ENCODE measurements at regions not wholly inside any gene's neighbourhood (a gene's known extent, or its start where the extent isn't known, plus 50 kb on each side); places are given as distances from the start of the nearest gene placed in this dataset.

DNA sequence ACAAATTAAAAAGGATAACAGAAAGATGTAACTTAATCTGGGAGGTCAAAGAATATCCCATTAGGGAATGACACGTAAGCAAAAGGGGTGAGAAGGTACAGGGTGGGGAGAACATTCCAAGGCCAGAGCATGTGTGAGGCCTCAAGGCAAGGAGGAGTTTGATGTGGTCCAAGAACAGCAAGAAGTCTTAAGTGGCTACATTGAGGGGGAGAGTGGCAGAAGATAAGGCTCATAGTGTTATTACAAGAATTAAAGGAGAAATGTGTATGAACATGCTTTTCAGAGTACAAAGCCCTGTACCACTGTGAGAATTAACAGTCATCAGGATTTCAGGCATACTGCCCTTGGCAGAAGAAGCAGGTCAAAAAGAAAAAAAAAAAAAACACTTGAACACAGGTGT is 174.4 kb upstream of the ERBB4 start:
- intact Hi-C loops (cut with micrococcal nuclease; ENCODE audit: unreplicated experiment) = no loop called here
- no peaks in the 10 kb centered on the region for H3K9me3 ChIP-seq (ENCODE audit: low read depth, low read length, poor library complexity, severe bottlenecking)
- H3K36me3 ChIP-seq (ENCODE audit: insufficient read depth, low read length, poor library complexity, severe bottlenecking) = no peaks in the 10 kb centered on the region
- no peak overlapping the region for H3K27ac ChIP-seq (ENCODE audit: low read depth, low read length, poor library complexity, severe bottlenecking)
- H3K27me3 ChIP-seq (replicated peaks; ENCODE audit: insufficient read depth, low read depth, low read length, poor library complexity) = no peaks in the 10 kb centered on the region
- ChIA-PET CTCF (no interaction called here), POLR2A (ENCODE audit: low non-redundant PET) (interaction anchor here (0.6 kb wide), 1 partner anchor 986 kb away, joined by 5 read pairs; no protein-coding TSS in a partner anchor)
- no peak overlapping the region for H3K4me3 ChIP-seq (ENCODE audit: low read depth, low read length, poor library complexity, severe bottlenecking)
- H3K4me1 ChIP-seq (ENCODE audit: insufficient read depth, low read length, poor library complexity, severe bottlenecking) = no peaks in the 10 kb centered on the region
- no TSS peak for BruUV-seq (replicated peaks)
- TF ChIP-seq, protein P1, sequence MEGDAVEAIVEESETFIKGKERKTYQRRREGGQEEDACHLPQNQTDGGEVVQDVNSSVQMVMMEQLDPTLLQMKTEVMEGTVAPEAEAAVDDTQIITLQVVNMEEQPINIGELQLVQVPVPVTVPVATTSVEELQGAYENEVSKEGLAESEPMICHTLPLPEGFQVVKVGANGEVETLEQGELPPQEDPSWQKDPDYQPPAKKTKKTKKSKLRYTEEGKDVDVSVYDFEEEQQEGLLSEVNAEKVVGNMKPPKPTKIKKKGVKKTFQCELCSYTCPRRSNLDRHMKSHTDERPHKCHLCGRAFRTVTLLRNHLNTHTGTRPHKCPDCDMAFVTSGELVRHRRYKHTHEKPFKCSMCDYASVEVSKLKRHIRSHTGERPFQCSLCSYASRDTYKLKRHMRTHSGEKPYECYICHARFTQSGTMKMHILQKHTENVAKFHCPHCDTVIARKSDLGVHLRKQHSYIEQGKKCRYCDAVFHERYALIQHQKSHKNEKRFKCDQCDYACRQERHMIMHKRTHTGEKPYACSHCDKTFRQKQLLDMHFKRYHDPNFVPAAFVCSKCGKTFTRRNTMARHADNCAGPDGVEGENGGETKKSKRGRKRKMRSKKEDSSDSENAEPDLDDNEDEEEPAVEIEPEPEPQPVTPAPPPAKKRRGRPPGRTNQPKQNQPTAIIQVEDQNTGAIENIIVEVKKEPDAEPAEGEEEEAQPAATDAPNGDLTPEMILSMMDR (conservative IDR thresholded peaks at IDR 0.05; ENCODE audit: low read depth, low read length) = no peak
- TF ChIP-seq EZH2 (IDR thresholded peaks at IDR 0.05; ENCODE audit: borderline replicate concordance, low read depth, low read length, poor library complexity, severe bottlenecking) = no peak
- DNase-seq (ENCODE audit: low spot score) = no peak

DNA sequence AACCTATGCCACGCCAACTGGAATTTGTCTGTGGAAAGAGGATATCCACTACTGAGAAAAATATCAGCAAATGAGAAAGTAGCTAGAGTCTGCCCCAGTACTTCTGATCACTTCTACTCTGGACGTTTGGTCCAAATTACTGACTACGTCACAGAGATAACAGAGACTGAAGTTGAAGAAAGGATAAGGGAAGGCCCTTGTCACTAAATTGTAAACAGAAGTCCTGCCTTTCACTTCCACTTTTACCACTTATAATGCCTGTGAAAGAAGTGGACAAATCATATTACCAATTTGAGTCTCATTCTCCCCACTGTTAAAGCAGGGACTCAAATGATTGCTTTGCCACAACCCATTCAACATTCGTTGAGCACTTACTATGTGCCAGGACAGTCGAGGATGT is 173.9 kb upstream of the ERBB4 start:
- TF ChIP-seq, protein P1 (conservative IDR thresholded peaks at IDR 0.05; ENCODE audit: low read depth, low read length) = no peak
- no peak for TF ChIP-seq EZH2 (IDR thresholded peaks at IDR 0.05; ENCODE audit: borderline replicate concordance, low read depth, low read length, poor library complexity, severe bottlenecking)
- no peaks in the 10 kb centered on the region for H3K9me3 ChIP-seq (ENCODE audit: low read depth, low read length, poor library complexity, severe bottlenecking)
- no peaks in the 10 kb centered on the region for H3K36me3 ChIP-seq (ENCODE audit: insufficient read depth, low read length, poor library complexity, severe bottlenecking)
- no peak for DNase-seq (ENCODE audit: low spot score)
- no peak overlapping the region for H3K27ac ChIP-seq (ENCODE audit: low read depth, low read length, poor library complexity, severe bottlenecking)
- intact Hi-C loops (cut with micrococcal nuclease; ENCODE audit: unreplicated experiment) = no loop called here
- H3K27me3 ChIP-seq (replicated peaks; ENCODE audit: insufficient read depth, low read depth, low read length, poor library complexity) = no peaks in the 10 kb centered on the region
- BruUV-seq (replicated peaks) = no TSS peak
- POLR2A ChIA-PET (ENCODE audit: low non-redundant PET) = interaction anchor here (0.6 kb wide), 1 partner anchor 986 kb away, joined by 5 read pairs; no protein-coding TSS in a partner anchor
- no peaks in the 10 kb centered on the region for H3K4me1 ChIP-seq (ENCODE audit: insufficient read depth, low read length, poor library complexity, severe bottlenecking)
- CTCF ChIA-PET = no interaction called here
- H3K4me3 ChIP-seq (ENCODE audit: low read depth, low read length, poor library complexity, severe bottlenecking) = no peak overlapping the region

DNA sequence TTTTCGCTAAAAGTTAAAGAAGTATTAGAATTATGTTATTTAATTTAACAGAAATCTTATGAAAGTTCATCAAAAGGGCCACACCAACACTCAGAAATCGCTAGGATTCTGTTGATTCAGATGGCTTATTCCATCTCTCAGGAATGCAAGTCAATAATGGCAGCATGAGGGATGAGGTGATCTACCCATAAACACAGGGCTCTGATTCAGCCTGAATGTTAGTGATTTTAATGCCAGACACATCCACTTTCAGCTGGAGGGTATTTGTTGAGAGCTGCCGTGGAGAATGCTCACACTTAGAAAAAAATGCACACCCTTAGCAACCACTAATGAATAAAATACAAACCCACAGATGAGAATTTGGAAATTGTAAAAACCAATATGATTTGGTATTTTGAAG is 173.3 kb upstream of the ERBB4 start:
- Histone ChIP-seq H3K36me3 (ENCODE audit: insufficient read depth, low read length, poor library complexity, severe bottlenecking) (no peaks in the 10 kb centered on the region), H3K27me3 (replicated peaks; ENCODE audit: insufficient read depth, low read depth, low read length, poor library complexity) (no peaks in the 10 kb centered on the region), H3K9me3 (ENCODE audit: low read depth, low read length, poor library complexity, severe bottlenecking) (no peaks in the 10 kb centered on the region), H3K4me3 (ENCODE audit: low read depth, low read length, poor library complexity, severe bottlenecking) (no peak overlapping the region), H3K4me1 (ENCODE audit: insufficient read depth, low read length, poor library complexity, severe bottlenecking) (no peaks in the 10 kb centered on the region), H3K27ac (ENCODE audit: low read depth, low read length, poor library complexity, severe bottlenecking) (no peak overlapping the region)
- TF ChIP-seq, protein P1 (conservative IDR thresholded peaks at IDR 0.05; ENCODE audit: low read depth, low read length) = no peak
- TF ChIP-seq EZH2 (IDR thresholded peaks at IDR 0.05; ENCODE audit: borderline replicate concordance, low read depth, low read length, poor library complexity, severe bottlenecking) = no peak
- ChIA-PET CTCF (no interaction called here), POLR2A (ENCODE audit: low non-redundant PET) (no interaction called here)
- BruUV-seq (replicated peaks) = no TSS peak
- intact Hi-C loops (cut with micrococcal nuclease; ENCODE audit: unreplicated experiment) = no loop called here
- DNase-seq (ENCODE audit: low spot score) = no peak

Measured in A673 (cell line).